HEK293 (cell line): ENCODE measurements at regions not wholly inside any gene's neighbourhood (a gene's known extent, or its start where the extent isn't known, plus 50 kb on each side); places are given as distances from the start of the nearest gene placed in this dataset.

Experiments used
- KLF16 ChIP-seq: fragments of 450-650 bp; formaldehyde crosslinking; IDR thresholded peaks from 2 replicates; pipeline ENCODE4 v1.5.1; 2017; ENCODE audit warnings: missing biosample characterization, missing genetic modification characterization
- SP2 ChIP-seq: fragments of 450-650 bp; formaldehyde crosslinking; IDR thresholded peaks from 2 replicates; pipeline ENCODE4 v1.5.1; 2016; ENCODE audit warnings: missing biosample characterization, missing genetic modification characterization
- ZNF138 ChIP-seq: fragments of 450-650 bp; formaldehyde crosslinking; IDR thresholded peaks from 2 replicates; pipeline ENCODE4 v1.5.1; 2016; ENCODE audit warnings: missing biosample characterization, missing genetic modification characterization, borderline replicate concordance
- ZNF211 ChIP-seq: fragments of 450-650 bp; formaldehyde crosslinking; IDR thresholded peaks from 2 replicates; pipeline ENCODE4 v1.5.1; 2016; ENCODE audit warnings: low read depth, missing biosample characterization, missing genetic modification characterization
- ZNF302 ChIP-seq: fragments of 450-650 bp; formaldehyde crosslinking; IDR thresholded peaks from 2 replicates; pipeline ENCODE4 v1.5.1; 2016; ENCODE audit warnings: missing biosample characterization, missing genetic modification characterization, low read depth
- ZNF529 ChIP-seq: fragments of 450-650 bp; formaldehyde crosslinking; IDR thresholded peaks from 2 replicates; pipeline ENCODE4 v1.5.1; 2017; ENCODE audit warnings: missing genetic modification characterization, missing biosample characterization; ENCODE audit not compliant: insufficient replicate concordance
- ZNF792 ChIP-seq: fragments of 450-650 bp; formaldehyde crosslinking; IDR thresholded peaks from 2 replicates; pipeline ENCODE4 v1.5.1; 2016; ENCODE audit warnings: missing biosample characterization, missing genetic modification characterization
- TF ChIP-seq, protein P1 (sequence below): fragments of 450-650 bp; formaldehyde crosslinking; IDR thresholded peaks from 2 replicates; pipeline ENCODE4 v1.5.1; 2016; ENCODE audit warnings: missing biosample characterization, missing genetic modification characterization
- TF ChIP-seq, protein P2 (sequence below): fragments of 450-650 bp; formaldehyde crosslinking; IDR thresholded peaks from 2 replicates; pipeline ENCODE4 v1.5.1; 2016; ENCODE audit warnings: missing biosample characterization, missing genetic modification characterization, low read depth
- TF ChIP-seq, protein P3 (sequence below): fragments of 450-650 bp; formaldehyde crosslinking; IDR thresholded peaks from 2 replicates; pipeline ENCODE4 v1.5.1; 2016; ENCODE audit warnings: missing biosample characterization, missing genetic modification characterization

DNA sequence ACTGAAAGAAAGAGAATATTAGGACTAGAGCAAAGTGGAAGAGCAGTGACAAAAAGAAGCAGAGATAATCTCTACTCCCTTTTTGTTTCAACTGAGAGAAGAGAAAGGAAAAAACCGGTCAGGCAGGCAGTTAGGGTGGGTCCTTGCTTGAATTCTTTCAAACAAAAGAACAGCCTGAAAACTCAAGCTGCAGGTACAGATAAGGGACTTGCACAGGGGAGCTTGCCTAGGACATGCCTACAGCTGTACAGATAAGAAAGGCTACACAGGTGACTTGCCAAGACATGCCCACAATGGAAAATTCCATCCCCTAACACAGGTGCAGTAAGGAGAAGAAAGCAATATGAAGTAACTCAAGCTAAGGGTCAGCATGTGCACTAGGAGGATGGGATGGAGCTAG is 532.2 kb upstream of the MIS18BP1 start:
- TF ChIP-seq, protein P1, sequence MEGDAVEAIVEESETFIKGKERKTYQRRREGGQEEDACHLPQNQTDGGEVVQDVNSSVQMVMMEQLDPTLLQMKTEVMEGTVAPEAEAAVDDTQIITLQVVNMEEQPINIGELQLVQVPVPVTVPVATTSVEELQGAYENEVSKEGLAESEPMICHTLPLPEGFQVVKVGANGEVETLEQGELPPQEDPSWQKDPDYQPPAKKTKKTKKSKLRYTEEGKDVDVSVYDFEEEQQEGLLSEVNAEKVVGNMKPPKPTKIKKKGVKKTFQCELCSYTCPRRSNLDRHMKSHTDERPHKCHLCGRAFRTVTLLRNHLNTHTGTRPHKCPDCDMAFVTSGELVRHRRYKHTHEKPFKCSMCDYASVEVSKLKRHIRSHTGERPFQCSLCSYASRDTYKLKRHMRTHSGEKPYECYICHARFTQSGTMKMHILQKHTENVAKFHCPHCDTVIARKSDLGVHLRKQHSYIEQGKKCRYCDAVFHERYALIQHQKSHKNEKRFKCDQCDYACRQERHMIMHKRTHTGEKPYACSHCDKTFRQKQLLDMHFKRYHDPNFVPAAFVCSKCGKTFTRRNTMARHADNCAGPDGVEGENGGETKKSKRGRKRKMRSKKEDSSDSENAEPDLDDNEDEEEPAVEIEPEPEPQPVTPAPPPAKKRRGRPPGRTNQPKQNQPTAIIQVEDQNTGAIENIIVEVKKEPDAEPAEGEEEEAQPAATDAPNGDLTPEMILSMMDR (tag by site-specific recombination), result no peak
- TF ChIP-seq KLF16 (no peak), ZNF138 (tag by site-specific recombination) (no peak), ZNF211 (tag by site-specific recombination) (no peak), ZNF302 (tag by site-specific recombination) (no peak), ZNF529 (tag by site-specific recombination) (no peak), SP2 (tag by site-specific recombination) (no peak), ZNF792 (no peak)
- TF ChIP-seq, protein P2, sequence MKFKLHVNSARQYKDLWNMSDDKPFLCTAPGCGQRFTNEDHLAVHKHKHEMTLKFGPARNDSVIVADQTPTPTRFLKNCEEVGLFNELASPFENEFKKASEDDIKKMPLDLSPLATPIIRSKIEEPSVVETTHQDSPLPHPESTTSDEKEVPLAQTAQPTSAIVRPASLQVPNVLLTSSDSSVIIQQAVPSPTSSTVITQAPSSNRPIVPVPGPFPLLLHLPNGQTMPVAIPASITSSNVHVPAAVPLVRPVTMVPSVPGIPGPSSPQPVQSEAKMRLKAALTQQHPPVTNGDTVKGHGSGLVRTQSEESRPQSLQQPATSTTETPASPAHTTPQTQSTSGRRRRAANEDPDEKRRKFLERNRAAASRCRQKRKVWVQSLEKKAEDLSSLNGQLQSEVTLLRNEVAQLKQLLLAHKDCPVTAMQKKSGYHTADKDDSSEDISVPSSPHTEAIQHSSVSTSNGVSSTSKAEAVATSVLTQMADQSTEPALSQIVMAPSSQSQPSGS (tag by site-specific recombination), result no peak
- TF ChIP-seq, protein P3, sequence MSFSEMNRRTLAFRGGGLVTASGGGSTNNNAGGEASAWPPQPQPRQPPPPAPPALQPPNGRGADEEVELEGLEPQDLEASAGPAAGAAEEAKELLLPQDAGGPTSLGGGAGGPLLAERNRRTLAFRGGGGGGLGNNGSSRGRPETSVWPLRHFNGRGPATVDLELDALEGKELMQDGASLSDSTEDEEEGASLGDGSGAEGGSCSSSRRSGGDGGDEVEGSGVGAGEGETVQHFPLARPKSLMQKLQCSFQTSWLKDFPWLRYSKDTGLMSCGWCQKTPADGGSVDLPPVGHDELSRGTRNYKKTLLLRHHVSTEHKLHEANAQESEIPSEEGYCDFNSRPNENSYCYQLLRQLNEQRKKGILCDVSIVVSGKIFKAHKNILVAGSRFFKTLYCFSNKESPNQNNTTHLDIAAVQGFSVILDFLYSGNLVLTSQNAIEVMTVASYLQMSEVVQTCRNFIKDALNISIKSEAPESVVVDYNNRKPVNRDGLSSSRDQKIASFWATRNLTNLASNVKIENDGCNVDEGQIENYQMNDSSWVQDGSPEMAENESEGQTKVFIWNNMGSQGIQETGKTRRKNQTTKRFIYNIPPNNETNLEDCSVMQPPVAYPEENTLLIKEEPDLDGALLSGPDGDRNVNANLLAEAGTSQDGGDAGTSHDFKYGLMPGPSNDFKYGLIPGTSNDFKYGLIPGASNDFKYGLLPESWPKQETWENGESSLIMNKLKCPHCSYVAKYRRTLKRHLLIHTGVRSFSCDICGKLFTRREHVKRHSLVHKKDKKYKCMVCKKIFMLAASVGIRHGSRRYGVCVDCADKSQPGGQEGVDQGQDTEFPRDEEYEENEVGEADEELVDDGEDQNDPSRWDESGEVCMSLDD (tag by site-specific recombination), result no peak
